ENCODE measurements at regions not wholly inside any gene's neighbourhood (a gene's known extent, or its start where the extent isn't known, plus 50 kb on each side); places are given as distances from the start of the nearest gene placed in this dataset.

- TF ChIP-seq CTCF (IDR thresholded peaks at IDR 0.05; ENCODE audit: low read depth, low read length) (no peak), POLR2A (IDR thresholded peaks at IDR 0.05; ENCODE audit: extremely low read depth, insufficient read length) (no peak), MAX (IDR thresholded peaks at IDR 0.05; ENCODE audit: low read depth, low read length) (no peak), MYC (IDR thresholded peaks at IDR 0.05; ENCODE audit: low read depth, low read length) (no peak)
Measured at GRCh38 chr6:84867521-84867920, 103.1 kb upstream of the TBX18 start.
